Suprapubic skin (tissue), 3 donors: ENCODE measurements at regions not wholly inside any gene's neighbourhood (a gene's known extent, or its start where the extent isn't known, plus 50 kb on each side); places are given as distances from the start of the nearest gene placed in this dataset.

Experiments used
- CTCF ChIP-seq, 2 donors: fragments of 200-600 bp in 1 of 2; fragments of 450-650 bp in 1 of 2; sonication (generic) in 1 of 2; IDR thresholded peaks; one replicate each; pipeline ENCODE4 v1.5.1; 2016 to 2019; ENCODE audit warnings: antibody characterized with exemption in 2 of 2, mild to moderate bottlenecking in 1 of 2, moderate library complexity in 1 of 2
- POLR2AphosphoS5 ChIP-seq, 3 donors: sonication (generic); formaldehyde crosslinking; IDR thresholded peaks; one replicate each; pipeline ENCODE4 v1.6.1; 2017; ENCODE audit warnings: antibody characterized with exemption in 3 of 3

- TF ChIP-seq CTCF (IDR thresholded peaks at IDR 0.05) (no peak), POLR2AphosphoS5 (IDR thresholded peaks at IDR 0.05) (no peak)
Observed at GRCh38 chr4:42331914-42332368, 65.3 kb upstream of the SHISA3 start.
